K562 (cell line): ENCODE measurements at regions not wholly inside any gene's neighbourhood (a gene's known extent, or its start where the extent isn't known, plus 50 kb on each side); places are given as distances from the start of the nearest gene placed in this dataset.

Source experiments
- ATAC-seq: fragments of 200-7000 bp; cut with Tn5 transposase; 3 replicates; pipeline ENCODE4 v1.9.1; 2020; ENCODE audit warnings: moderate library complexity
- BruUV-seq: library from RNA; stranded (reverse); fragments of 400-500 nt; replicated peaks from 2 replicates; lab custom pipeline; 2021; lab: Mats Ljungman, UMichigan
- CTCF ChIA-PET: fragments of 300-600 bp; formaldehyde crosslinking; extraction: SDS; loops from one replicate; lab custom pipeline; 2021; ENCODE audit warnings: low intra/inter-chr PET ratio; lab: Yijun Ruan, JAX
- POLR2A ChIA-PET: fragments of 300-600, 350-650 bp; sonication (Branson Sonifier 250); formaldehyde crosslinking; extraction: SDS; loops from one replicate; lab custom pipeline; 2021; ENCODE audit warnings: antibody characterized with exemption, inconsistent platforms; lab: Yijun Ruan, JAX
- DNase-seq, 4 experiments: peaks; one replicate each; pipeline versions ENCODE4 v3.0.0 to v3.0.0-alpha.2; 2011 to 2018; ENCODE audit warnings: low spot score in 3 of 4, mixed read lengths in 3 of 4; ENCODE audit errors: extremely low read depth in 1 of 4
- FAIRE-seq: peaks from 2 replicates; lab custom pipeline; 2011; peaks lifted over from hg19 to GRCh38; lab: Jason Lieb, UNC
- H2AFZ ChIP-seq: 2 replicates; pipeline ENCODE4 v1.6.0; 2011; ENCODE audit warnings: low read depth, low read length, control low read depth, inconsistent platforms
- H3K27ac ChIP-seq: fragments of 200-600 bp; 3 replicates; pipeline ENCODE4 v1.8.0; 2011; ENCODE audit warnings: low read depth, mild to moderate bottlenecking, control low read depth, inconsistent platforms, low read length, moderate library complexity, mixed read lengths; ENCODE audit errors: extremely low read depth
- H3K27me3 ChIP-seq, 2 experiments: fragments of 300-600 bp in 1 of 2; 2 replicates in 1 of 2; 3 replicates in 1 of 2; pipeline versions ENCODE4 v1.6.0 to v1.8.0; 2011; ENCODE audit warnings: inconsistent platforms in 2 of 2, low read length in 2 of 2, mild to moderate bottlenecking in 1 of 2, mixed read lengths in 1 of 2, moderate library complexity in 1 of 2; ENCODE audit not compliant: control insufficient read depth in 2 of 2, insufficient read depth in 2 of 2
- H3K36me3 ChIP-seq: fragments of 300-600 bp; 3 replicates; pipeline ENCODE4 v1.8.0; 2011; ENCODE audit warnings: mild to moderate bottlenecking, low read length, inconsistent platforms; ENCODE audit not compliant: control insufficient read depth, insufficient read depth
- H3K4me1 ChIP-seq, 2 experiments: fragments of 200-600 bp in 1 of 2; replicated peaks in 1 of 2; 2 replicates in 1 of 2; 3 replicates in 1 of 2; pipeline versions ENCODE4 v1.5.1 to v1.8.0; 2011; ENCODE audit warnings: inconsistent platforms in 2 of 2, low read length in 2 of 2, mild to moderate bottlenecking in 1 of 2, mixed read lengths in 1 of 2, moderate library complexity in 1 of 2; ENCODE audit not compliant: control insufficient read depth in 2 of 2, insufficient read depth in 2 of 2
- H3K4me2 ChIP-seq: 2 replicates; pipeline ENCODE4 v1.6.1; 2011; ENCODE audit warnings: low read length, control low read depth, inconsistent platforms, mixed read lengths; ENCODE audit not compliant: insufficient read depth
- H3K4me3 ChIP-seq: fragments of 200-600 bp; sonication (generic), shearing (Covaris generic); 2 replicates; pipeline ENCODE4 v1.5.1; 2016; ENCODE audit warnings: control low read depth, inconsistent platforms
- H3K79me2 ChIP-seq: fragments of 200-600 bp; 3 replicates; pipeline ENCODE4 v1.8.0; 2011; ENCODE audit warnings: low read length, inconsistent platforms; ENCODE audit not compliant: control insufficient read depth, insufficient read depth
- H3K9ac ChIP-seq, 2 experiments: 2 replicates each; pipeline versions ENCODE4 v1.6.0 to v1.6.1; 2011; ENCODE audit warnings: low read depth in 2 of 2, low read length in 2 of 2, control low read depth in 1 of 2, inconsistent platforms in 1 of 2, mild to moderate bottlenecking in 1 of 2, mixed read lengths in 1 of 2; ENCODE audit not compliant: insufficient read depth in 1 of 2
- H3K9me1 ChIP-seq: one replicate; pipeline ENCODE4 v1.6.0; 2011; ENCODE audit warnings: inconsistent platforms, mild to moderate bottlenecking, low read length, moderate library complexity; ENCODE audit not compliant: control insufficient read depth, insufficient read depth
- H3K9me3 ChIP-seq: replicated peaks from 2 replicates; pipeline ENCODE4 v1.5.1; 2011; ENCODE audit warnings: low read depth, low read length, inconsistent platforms; ENCODE audit not compliant: control insufficient read depth, insufficient read depth
- H4K20me1 ChIP-seq: replicated peaks from 2 replicates; pipeline ENCODE4 v1.6.1; 2011; ENCODE audit warnings: low read length, inconsistent platforms, mixed read lengths; ENCODE audit not compliant: control insufficient read depth, insufficient read depth
- ILF3 ChIP-seq: fragments of 450-650 bp; IDR thresholded peaks from 2 replicates; pipeline ENCODE4 v1.6.1; 2018; ENCODE audit warnings: antibody characterized with exemption, mild to moderate bottlenecking, moderate library complexity, borderline replicate concordance
- KLF10 ChIP-seq: fragments of 250-450 bp; sonication (Bioruptor Pico); IDR thresholded peaks from 2 replicates; pipeline ENCODE4 v1.6.1; 2021; ENCODE audit warnings: matching md5 sums
- NRF1 ChIP-seq, 2 experiments: fragments of 450-650 bp; IDR thresholded peaks in 1 of 2; conservative IDR thresholded peaks in 1 of 2; 2 replicates each; pipeline ENCODE4 v1.6.1; 2014; ENCODE audit warnings: mild to moderate bottlenecking in 2 of 2
- RBBP5 ChIP-seq: fragments of 200-600 bp; sonication (generic); IDR thresholded peaks from 2 replicates; pipeline ENCODE4 v1.6.1; 2012; ENCODE audit warnings: borderline replicate concordance, mild to moderate bottlenecking, low read length, control low read depth, inconsistent platforms; ENCODE audit not compliant: insufficient read depth, poor library complexity, severe bottlenecking
- RERE ChIP-seq: sonication (generic); formaldehyde crosslinking; IDR thresholded peaks from 2 replicates; pipeline ENCODE4 v1.8.0; 2023; ENCODE audit warnings: missing genetic modification reagents, mild to moderate bottlenecking, borderline replicate concordance
- SFPQ ChIP-seq: fragments of 200-400 bp; formaldehyde crosslinking; IDR thresholded peaks from 2 replicates; pipeline ENCODE4 v1.6.1; 2017; ENCODE audit warnings: mild to moderate bottlenecking, low read depth, low read length, moderate library complexity
- USF2 ChIP-seq: sonication (generic); formaldehyde crosslinking; IDR thresholded peaks from 2 replicates; pipeline ENCODE4 v1.5.0; 2020; ENCODE audit warnings: missing genetic modification reagents
- WGBS: fragments of 100-300 bp; shearing (Covaris generic); methylation state at CpG from one replicate; pipeline ENCODE4 v1.1.6; 2016; ENCODE audit warnings: low coverage, mixed read lengths; ENCODE audit not compliant: insufficient coverage; ENCODE audit errors: missing lambda C conversion rate; 5-methylcytosine and 5-hydroxymethylcytosine counted together
- in situ Hi-C: fragments of 300-500 bp; cut with MboI; formaldehyde crosslinking; loops from 4 replicates; pipeline ENCODE4 v1.15.0; 2018; ENCODE audit warnings: inconsistent platforms, mixed read lengths
- intact Hi-C: fragments of 100-400 bp; cut with micrococcal nuclease; formaldehyde crosslinking; loops from 2 replicates; pipeline ENCODE4 v1.14.2; 2022

- H3K27me3 ChIP-seq: peaks cover 0 to 31% of the 10 kb centered on the region in 2 experiments; a peak in 2 of 5 replicates
- no peaks in the 10 kb centered on the region for H3K36me3 ChIP-seq
- H3K4me1 ChIP-seq: no peaks in the 10 kb centered on the region
- H2AFZ ChIP-seq: no peak overlapping the region
- no peak for ATAC-seq
- H3K27ac ChIP-seq: no peak overlapping the region
- CTCF ChIA-PET: no interaction called here
- no peaks in the 10 kb centered on the region for H3K9me3 ChIP-seq
- H3K79me2 ChIP-seq: no peaks in the 10 kb centered on the region
- no peak for FAIRE-seq
- in situ Hi-C loops (no loop called here), intact Hi-C loops (no loop called here)
- WGBS: 1% methylated on average over 15 of the region's 16 CpGs
- DNase-seq: no peak
- no peak overlapping the region for H3K4me2 ChIP-seq
- H4K20me1 ChIP-seq: no peaks in the 10 kb centered on the region
- no TSS peak for BruUV-seq
- H3K9me1 ChIP-seq: no peaks in the 10 kb centered on the region
- TF ChIP-seq SFPQ (no peak), KLF10 (no peak), USF2 (CRISPR knock-in tag) (peak; percentile 19; the same call in 1 of the 2 replicates), NRF1 (conservative IDR thresholded peaks at IDR 0.05 in 1 of 2, IDR thresholded peaks at IDR 0.05 in 1 of 2) (peak; percentile 46 to 54), RBBP5 (no peak), ILF3 (no peak), RERE (no peak)
- POLR2A ChIA-PET: no interaction called here
- no peak overlapping the region for H3K4me3 ChIP-seq
- H3K9ac ChIP-seq: no peak overlapping the region
Observed at GRCh38 chr18:78406743-78407465, 572.7 kb upstream of the SALL3 start.
